Neural cell (in vitro differentiated cells): ENCODE measurements at regions not wholly inside any gene's neighbourhood (a gene's known extent, or its start where the extent isn't known, plus 50 kb on each side); places are given as distances from the start of the nearest gene placed in this dataset.

Experiments
- H2AFZ ChIP-seq: fragments of 200-600, 300-800 bp; sonication (generic), shearing (Covaris generic); 2 replicates; pipeline ENCODE4 v1.6.0; 2014; ENCODE audit warnings: low read depth, mild to moderate bottlenecking, antibody characterized with exemption, low read length, moderate library complexity
- H3F3A ChIP-seq: fragments of 200-600 bp; shearing (Covaris generic); 2 replicates; pipeline ENCODE4 v1.6.1; 2016; ENCODE audit warnings: mild to moderate bottlenecking, moderate library complexity, mixed read lengths, antibody characterized with exemption, low read length; ENCODE audit not compliant: insufficient read depth, poor library complexity, severe bottlenecking
- H3K27ac ChIP-seq: fragments of 200-600, 300-800 bp; sonication (generic), shearing (Covaris generic); 2 replicates; pipeline ENCODE4 v1.5.1; 2014; ENCODE audit warnings: mild to moderate bottlenecking, low read length, moderate library complexity
- H3K27me3 ChIP-seq: fragments of 300-800, 200-600 bp; sonication (generic), shearing (Covaris generic); 2 replicates; pipeline ENCODE4 v1.6.0; 2014; ENCODE audit warnings: mild to moderate bottlenecking, low read depth, low read length, moderate library complexity; ENCODE audit not compliant: insufficient read depth
- H3K36me3 ChIP-seq: fragments of 300-800, 200-600 bp; sonication (generic), shearing (Covaris generic); 2 replicates; pipeline ENCODE4 v1.5.1; 2014; ENCODE audit warnings: mild to moderate bottlenecking, antibody characterized with exemption, low read length, moderate library complexity; ENCODE audit not compliant: insufficient read depth
- H3K4me2 ChIP-seq: fragments of 300-800, 200-600 bp; sonication (generic), shearing (Covaris generic); 2 replicates; pipeline ENCODE4 v1.6.0; 2014; ENCODE audit warnings: mild to moderate bottlenecking, low read length
- H3K4me3 ChIP-seq: fragments of 300-800, 200-600 bp; sonication (generic), shearing (Covaris generic); 2 replicates; pipeline ENCODE4 v1.5.1; 2014; ENCODE audit warnings: mild to moderate bottlenecking, low read length, moderate library complexity
- H3K79me2 ChIP-seq: fragments of 200-600 bp; shearing (Covaris generic); replicated peaks from 2 replicates; pipeline ENCODE4 v1.6.0; 2014; ENCODE audit warnings: mild to moderate bottlenecking, low read length, moderate library complexity; ENCODE audit not compliant: insufficient read depth
- H3K9ac ChIP-seq: fragments of 300-800, 200-600 bp; sonication (generic), shearing (Covaris generic); 2 replicates; pipeline ENCODE4 v1.6.1; 2016; ENCODE audit warnings: mild to moderate bottlenecking, low read length, mixed read lengths
- H3K9me2 ChIP-seq: fragments of 200-600 bp; shearing (Covaris generic); 2 replicates; pipeline ENCODE4 v1.6.1; 2016; ENCODE audit warnings: mild to moderate bottlenecking, low read length, mixed read lengths; ENCODE audit not compliant: insufficient read depth
- H3K9me3 ChIP-seq: fragments of 200-600, 300-800 bp; sonication (generic), shearing (Covaris generic); 2 replicates; pipeline ENCODE4 v1.6.1; 2016; ENCODE audit warnings: mild to moderate bottlenecking, mixed run types, low read length, moderate library complexity, mixed read lengths
- H4K20me1 ChIP-seq: fragments of 200-600 bp; shearing (Covaris generic); 2 replicates; pipeline ENCODE4 v1.6.1; 2016; ENCODE audit warnings: mild to moderate bottlenecking, mixed run types; ENCODE audit not compliant: insufficient read depth
- EP300 ChIP-seq: fragments of 450-650 bp; conservative IDR thresholded peaks from 2 replicates; pipeline ENCODE4 v1.6.1; 2014; ENCODE audit warnings: antibody characterized with exemption, mild to moderate bottlenecking, moderate library complexity; ENCODE audit not compliant: poor library complexity, severe bottlenecking
- EZH2 ChIP-seq: fragments of 200-600, 300-800 bp; shearing (Covaris generic), sonication (generic); IDR thresholded peaks from 2 replicates; pipeline ENCODE4 v1.6.1; 2014; ENCODE audit warnings: antibody characterized with exemption, low read length, borderline replicate concordance, mild to moderate bottlenecking; ENCODE audit not compliant: insufficient read depth, poor library complexity, severe bottlenecking
- MXI1 ChIP-seq: fragments of 450-650 bp; conservative IDR thresholded peaks from 2 replicates; pipeline ENCODE4 v1.6.1; 2014; ENCODE audit warnings: antibody characterized with exemption, mild to moderate bottlenecking; ENCODE audit not compliant: poor library complexity, severe bottlenecking
- POLR2AphosphoS5 ChIP-seq: IDR thresholded peaks from 2 replicates; pipeline ENCODE4 v1.6.1; 2012
- RAD21 ChIP-seq: fragments of 450-650 bp; conservative IDR thresholded peaks from 2 replicates; pipeline ENCODE4 v1.6.1; 2014; ENCODE audit warnings: antibody characterized with exemption, mild to moderate bottlenecking, moderate library complexity
- SMC3 ChIP-seq: fragments of 450-650 bp; conservative IDR thresholded peaks from 2 replicates; pipeline ENCODE4 v1.6.1; 2014; ENCODE audit warnings: antibody characterized with exemption, mild to moderate bottlenecking, moderate library complexity; ENCODE audit not compliant: poor library complexity
- TAF1 ChIP-seq: IDR thresholded peaks from 2 replicates; pipeline ENCODE4 v1.6.1; 2012; ENCODE audit warnings: low read depth
- TF ChIP-seq, protein P1 (sequence below): fragments of 450-650 bp; IDR thresholded peaks from 2 replicates; pipeline ENCODE4 v1.5.1; 2014; ENCODE audit warnings: antibody characterized with exemption, mild to moderate bottlenecking, moderate library complexity; ENCODE audit not compliant: poor library complexity, severe bottlenecking
- TF ChIP-seq, protein P2 (sequence below): IDR thresholded peaks from 2 replicates; pipeline ENCODE4 v1.6.1; 2012; ENCODE audit warnings: borderline replicate concordance

DNA sequence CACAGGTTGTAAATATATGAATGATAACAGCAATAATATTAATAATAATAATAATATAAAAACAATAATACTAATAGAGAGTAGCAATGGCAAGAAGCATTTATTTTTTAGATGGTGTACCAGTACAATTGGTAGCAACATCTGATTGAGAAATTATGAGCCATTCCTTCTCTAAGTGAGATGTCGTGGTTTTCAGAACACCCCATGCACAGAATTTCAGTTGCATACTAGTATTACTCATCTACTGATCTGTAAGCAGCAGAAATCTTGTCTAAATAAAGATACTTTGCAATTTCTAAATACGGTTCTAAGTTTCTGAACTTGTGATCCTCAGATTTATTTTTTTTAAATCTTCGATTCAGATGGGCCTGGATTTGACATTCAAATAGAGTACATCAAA, 788.0 kb upstream of the ATXN8OS start:
- no peaks in the 10 kb centered on the region for H3K9me3 ChIP-seq
- H3K36me3 ChIP-seq = no peaks in the 10 kb centered on the region
- H3K4me2 ChIP-seq = no peak overlapping the region
- H3F3A ChIP-seq = no peaks in the 10 kb centered on the region
- no peaks in the 10 kb centered on the region for H3K9me2 ChIP-seq
- H2AFZ ChIP-seq = no peak overlapping the region
- H3K9ac ChIP-seq = no peak overlapping the region
- H3K27ac ChIP-seq = no peak overlapping the region
- no peaks in the 10 kb centered on the region for H4K20me1 ChIP-seq
- H3K79me2 ChIP-seq = no peaks in the 10 kb centered on the region
- H3K4me3 ChIP-seq = no peak overlapping the region
- H3K27me3 ChIP-seq = no peaks in the 10 kb centered on the region
- TF ChIP-seq, protein P1, sequence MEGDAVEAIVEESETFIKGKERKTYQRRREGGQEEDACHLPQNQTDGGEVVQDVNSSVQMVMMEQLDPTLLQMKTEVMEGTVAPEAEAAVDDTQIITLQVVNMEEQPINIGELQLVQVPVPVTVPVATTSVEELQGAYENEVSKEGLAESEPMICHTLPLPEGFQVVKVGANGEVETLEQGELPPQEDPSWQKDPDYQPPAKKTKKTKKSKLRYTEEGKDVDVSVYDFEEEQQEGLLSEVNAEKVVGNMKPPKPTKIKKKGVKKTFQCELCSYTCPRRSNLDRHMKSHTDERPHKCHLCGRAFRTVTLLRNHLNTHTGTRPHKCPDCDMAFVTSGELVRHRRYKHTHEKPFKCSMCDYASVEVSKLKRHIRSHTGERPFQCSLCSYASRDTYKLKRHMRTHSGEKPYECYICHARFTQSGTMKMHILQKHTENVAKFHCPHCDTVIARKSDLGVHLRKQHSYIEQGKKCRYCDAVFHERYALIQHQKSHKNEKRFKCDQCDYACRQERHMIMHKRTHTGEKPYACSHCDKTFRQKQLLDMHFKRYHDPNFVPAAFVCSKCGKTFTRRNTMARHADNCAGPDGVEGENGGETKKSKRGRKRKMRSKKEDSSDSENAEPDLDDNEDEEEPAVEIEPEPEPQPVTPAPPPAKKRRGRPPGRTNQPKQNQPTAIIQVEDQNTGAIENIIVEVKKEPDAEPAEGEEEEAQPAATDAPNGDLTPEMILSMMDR = no peak
- TF ChIP-seq TAF1 (no peak), SMC3 (no peak)

DNA sequence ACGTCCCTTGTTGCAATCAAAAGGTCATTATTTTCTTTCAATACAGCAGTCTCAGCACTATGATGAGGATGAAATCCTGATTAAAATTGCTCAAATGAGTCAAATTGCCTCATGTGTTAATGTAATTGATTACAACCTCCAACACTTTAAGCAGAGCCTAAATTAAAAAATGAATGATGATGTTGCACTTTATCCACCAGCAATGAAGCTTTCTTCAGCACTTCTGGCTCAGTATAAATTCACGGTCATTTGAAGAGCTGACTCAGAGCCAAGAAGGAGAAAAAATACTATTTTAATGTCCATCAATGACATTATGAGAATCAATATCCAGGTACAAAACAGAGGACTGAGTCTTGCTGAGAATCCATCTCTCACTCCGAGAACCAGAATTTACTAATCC, 792.6 kb upstream of the ATXN8OS start:
- Histone ChIP-seq H2AFZ (no peak overlapping the region), H3K27me3 (no peaks in the 10 kb centered on the region), H3K9me2 (no peaks in the 10 kb centered on the region), H3K4me3 (no peak overlapping the region), H3F3A (no peaks in the 10 kb centered on the region), H3K79me2 (no peaks in the 10 kb centered on the region), H3K36me3 (no peaks in the 10 kb centered on the region), H3K4me2 (no peak overlapping the region), H3K9me3 (no peaks in the 10 kb centered on the region), H4K20me1 (no peaks in the 10 kb centered on the region), H3K9ac (no peak overlapping the region), H3K27ac (no peak overlapping the region)
- no peak for TF ChIP-seq EP300
- TF ChIP-seq, protein P2, sequence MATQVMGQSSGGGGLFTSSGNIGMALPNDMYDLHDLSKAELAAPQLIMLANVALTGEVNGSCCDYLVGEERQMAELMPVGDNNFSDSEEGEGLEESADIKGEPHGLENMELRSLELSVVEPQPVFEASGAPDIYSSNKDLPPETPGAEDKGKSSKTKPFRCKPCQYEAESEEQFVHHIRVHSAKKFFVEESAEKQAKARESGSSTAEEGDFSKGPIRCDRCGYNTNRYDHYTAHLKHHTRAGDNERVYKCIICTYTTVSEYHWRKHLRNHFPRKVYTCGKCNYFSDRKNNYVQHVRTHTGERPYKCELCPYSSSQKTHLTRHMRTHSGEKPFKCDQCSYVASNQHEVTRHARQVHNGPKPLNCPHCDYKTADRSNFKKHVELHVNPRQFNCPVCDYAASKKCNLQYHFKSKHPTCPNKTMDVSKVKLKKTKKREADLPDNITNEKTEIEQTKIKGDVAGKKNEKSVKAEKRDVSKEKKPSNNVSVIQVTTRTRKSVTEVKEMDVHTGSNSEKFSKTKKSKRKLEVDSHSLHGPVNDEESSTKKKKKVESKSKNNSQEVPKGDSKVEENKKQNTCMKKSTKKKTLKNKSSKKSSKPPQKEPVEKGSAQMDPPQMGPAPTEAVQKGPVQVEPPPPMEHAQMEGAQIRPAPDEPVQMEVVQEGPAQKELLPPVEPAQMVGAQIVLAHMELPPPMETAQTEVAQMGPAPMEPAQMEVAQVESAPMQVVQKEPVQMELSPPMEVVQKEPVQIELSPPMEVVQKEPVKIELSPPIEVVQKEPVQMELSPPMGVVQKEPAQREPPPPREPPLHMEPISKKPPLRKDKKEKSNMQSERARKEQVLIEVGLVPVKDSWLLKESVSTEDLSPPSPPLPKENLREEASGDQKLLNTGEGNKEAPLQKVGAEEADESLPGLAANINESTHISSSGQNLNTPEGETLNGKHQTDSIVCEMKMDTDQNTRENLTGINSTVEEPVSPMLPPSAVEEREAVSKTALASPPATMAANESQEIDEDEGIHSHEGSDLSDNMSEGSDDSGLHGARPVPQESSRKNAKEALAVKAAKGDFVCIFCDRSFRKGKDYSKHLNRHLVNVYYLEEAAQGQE = no peak
- no peak for TF ChIP-seq RAD21
- TF ChIP-seq SMC3 = no peak
- no peak for TF ChIP-seq TAF1
- TF ChIP-seq, protein P1 = no peak
- no peak for TF ChIP-seq MXI1
- TF ChIP-seq POLR2AphosphoS5 = no peak
- no peak for TF ChIP-seq EZH2
